ENCODE measurements at regions not wholly inside any gene's neighbourhood (a gene's known extent, or its start where the extent isn't known, plus 50 kb on each side); places are given as distances from the start of the nearest gene placed in this dataset.
"Not testable (repeated sequence)": the region's sequence is repeated elsewhere in the genome, so short reads cannot be mapped to it uniquely, and the experiment has no call there.

GRCh38 chr4:9707936-9708335 lies 73.5 kb upstream of the DRD5 start:
- TF ChIP-seq CTCF (conservative IDR thresholded peaks at IDR 0.05 in 1 of 2, IDR thresholded peaks at IDR 0.05 in 1 of 2; ENCODE audit: extremely low read depth in 1 of 2, insufficient read depth in 1 of 2, low read depth in 1 of 2, low read length in 2 of 2); EZH2 (IDR thresholded peaks at IDR 0.05; ENCODE audit: borderline replicate concordance, low read length): not testable (repeated sequence)
